ENCODE measurements at regions not wholly inside any gene's neighbourhood (a gene's known extent, or its start where the extent isn't known, plus 50 kb on each side); places are given as distances from the start of the nearest gene placed in this dataset.

DNA sequence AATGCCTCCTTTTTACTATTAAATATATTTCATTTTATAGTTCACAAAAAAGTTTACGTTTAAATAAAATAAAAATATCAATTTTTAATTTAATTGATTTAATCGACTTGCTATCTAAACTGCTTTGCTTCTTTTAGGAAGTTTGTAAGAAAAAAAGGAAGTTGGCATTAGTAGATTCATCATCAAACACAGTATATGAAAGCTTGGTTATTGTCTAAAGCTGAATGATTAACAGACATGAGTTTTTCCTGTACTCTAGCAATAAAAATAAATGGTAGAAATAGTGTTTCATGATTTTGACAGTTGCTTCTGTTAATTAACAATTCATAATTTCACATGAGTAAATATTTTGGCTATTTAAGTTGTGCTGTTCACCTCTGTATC is 1285.5 kb upstream of the GJE1 start:
- TF ChIP-seq, protein P1, sequence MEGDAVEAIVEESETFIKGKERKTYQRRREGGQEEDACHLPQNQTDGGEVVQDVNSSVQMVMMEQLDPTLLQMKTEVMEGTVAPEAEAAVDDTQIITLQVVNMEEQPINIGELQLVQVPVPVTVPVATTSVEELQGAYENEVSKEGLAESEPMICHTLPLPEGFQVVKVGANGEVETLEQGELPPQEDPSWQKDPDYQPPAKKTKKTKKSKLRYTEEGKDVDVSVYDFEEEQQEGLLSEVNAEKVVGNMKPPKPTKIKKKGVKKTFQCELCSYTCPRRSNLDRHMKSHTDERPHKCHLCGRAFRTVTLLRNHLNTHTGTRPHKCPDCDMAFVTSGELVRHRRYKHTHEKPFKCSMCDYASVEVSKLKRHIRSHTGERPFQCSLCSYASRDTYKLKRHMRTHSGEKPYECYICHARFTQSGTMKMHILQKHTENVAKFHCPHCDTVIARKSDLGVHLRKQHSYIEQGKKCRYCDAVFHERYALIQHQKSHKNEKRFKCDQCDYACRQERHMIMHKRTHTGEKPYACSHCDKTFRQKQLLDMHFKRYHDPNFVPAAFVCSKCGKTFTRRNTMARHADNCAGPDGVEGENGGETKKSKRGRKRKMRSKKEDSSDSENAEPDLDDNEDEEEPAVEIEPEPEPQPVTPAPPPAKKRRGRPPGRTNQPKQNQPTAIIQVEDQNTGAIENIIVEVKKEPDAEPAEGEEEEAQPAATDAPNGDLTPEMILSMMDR (IDR thresholded peaks at IDR 0.05), result no peak
- no peak for TF ChIP-seq POLR2A (IDR thresholded peaks at IDR 0.05)

Measured in heart left ventricle (tissue), 13 donors.